Stimulated activated CD4-positive, alpha-beta T cell treated with anti-CD3 and anti-CD28 coated beads, Interleukin-2, amount 100 ng/mL, for 48 hours (primary cell): ENCODE measurements at regions not wholly inside any gene's neighbourhood (a gene's known extent, or its start where the extent isn't known, plus 50 kb on each side); places are given as distances from the start of the nearest gene placed in this dataset.

Source experiments
- DNase-seq, 2 donors: peaks; one replicate each; pipeline ENCODE4 v3.0.0-alpha.2; 2020

GRCh38 chr5:4777435-4777834, 362.7 kb upstream of the ADAMTS16 start:
- DNase-seq = no peak

GRCh38 chr5:4780633-4781032, 359.5 kb upstream of the ADAMTS16 start:
- DNase-seq = no peak

DNA sequence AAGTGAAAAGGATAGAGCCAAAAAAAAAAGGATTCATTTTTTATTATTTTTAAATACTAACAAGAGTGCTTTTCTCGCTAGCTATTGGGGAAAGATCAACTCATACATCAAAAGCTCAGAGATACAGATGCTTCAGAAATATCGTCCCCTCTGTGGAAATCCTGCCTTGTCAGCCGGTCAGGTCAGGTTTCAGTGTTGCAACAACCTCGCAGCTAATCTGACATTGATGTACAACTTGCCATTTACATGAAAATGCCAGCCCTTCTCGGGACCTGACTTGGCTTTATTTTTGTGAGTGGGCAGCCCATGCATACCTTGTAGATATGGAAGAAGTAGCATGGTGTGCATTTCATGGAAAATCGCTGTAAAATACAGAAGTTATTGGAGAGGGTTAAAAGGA, 358.8 kb upstream of the ADAMTS16 start:
- no peak for DNase-seq

- DNase-seq = no peak
Measured at GRCh38 chr5:4785971-4786370, 354.2 kb upstream of the ADAMTS16 start.

- DNase-seq = no peak
Measured at GRCh38 chr5:4797445-4797844, 342.7 kb upstream of the ADAMTS16 start.

DNA sequence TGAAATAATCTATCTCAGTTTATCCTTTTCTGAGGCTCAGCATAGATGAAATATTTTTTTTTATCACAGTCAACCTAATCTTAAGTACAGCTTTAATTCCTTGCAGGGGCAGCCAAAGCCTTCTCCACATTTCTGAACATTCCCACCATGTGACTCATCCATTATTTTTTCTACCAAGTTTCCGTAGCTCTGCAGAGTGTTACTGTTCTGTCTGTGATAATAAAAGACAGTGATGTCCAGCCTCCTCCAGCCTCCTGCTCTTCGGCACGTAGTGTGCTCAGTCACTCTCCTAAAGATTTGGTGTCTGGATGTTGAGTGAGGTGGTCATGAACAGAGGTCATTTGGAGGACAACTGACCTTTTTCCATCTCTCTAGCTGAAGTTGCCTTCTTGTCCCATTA, 338.1 kb upstream of the ADAMTS16 start:
- no peak for DNase-seq

GRCh38 chr5:4804691-4805360, 335.3 kb upstream of the ADAMTS16 start:
- no peak for DNase-seq

DNA sequence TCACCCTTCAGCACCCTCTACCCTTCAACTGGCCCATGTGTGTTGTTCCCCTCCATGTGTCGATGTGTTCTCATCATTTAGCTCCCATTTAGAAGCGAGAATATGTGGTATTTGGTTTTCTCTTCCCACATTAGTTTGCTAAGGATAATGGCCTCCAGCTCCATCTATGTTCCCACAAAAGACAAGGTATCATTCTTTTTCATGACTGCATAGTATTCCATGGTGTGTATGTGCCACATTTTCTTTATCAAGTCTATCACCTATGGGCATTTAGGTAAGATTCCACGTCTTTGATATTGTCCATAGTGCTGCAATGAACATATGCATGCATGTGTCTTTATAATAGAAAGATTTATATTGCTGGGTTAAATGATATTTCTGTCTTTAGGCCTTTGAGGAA, 325.1 kb upstream of the ADAMTS16 start:
- no peak for DNase-seq

GRCh38 chr5:4817767-4818166, 322.4 kb upstream of the ADAMTS16 start:
- no peak for DNase-seq

DNA sequence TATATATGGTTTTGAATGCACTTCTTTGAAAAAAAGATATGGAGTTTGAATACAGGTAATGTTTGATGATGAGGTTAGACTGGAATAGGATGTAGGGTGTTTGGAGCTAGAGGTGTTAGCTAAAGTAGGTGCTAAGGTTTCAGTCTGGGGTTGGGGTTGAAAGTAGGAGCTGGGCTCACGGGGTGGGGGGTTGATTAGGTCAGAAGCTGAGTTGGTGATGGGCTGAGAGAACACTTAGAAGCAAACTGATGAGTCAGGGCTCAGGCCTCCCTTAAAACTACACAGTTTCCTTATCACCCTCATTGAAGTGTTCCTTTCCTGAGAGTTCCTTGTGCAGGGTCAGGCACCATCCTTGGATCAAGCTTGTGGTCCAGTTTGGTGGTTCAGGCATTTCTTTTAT, 308.8 kb upstream of the ADAMTS16 start:
- DNase-seq = no peak

DNA sequence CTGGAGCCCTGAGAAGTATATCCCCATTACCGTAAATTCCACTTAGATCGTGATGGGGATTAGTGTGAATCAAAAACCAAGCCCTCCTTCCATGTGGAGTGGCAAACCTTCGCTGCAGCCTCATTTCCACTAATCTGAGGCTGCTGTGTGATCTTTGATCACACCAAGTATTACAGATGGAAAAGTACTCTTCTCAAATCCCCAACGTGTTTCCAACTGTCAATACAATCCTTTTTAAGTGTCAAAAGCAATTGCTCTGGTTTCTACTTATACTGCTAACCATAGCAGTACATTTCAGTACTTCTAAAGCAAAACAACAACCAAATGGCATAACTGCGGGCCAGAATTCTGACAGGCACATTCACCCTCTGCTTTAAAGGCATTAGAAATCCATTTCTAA, 307.7 kb upstream of the ADAMTS16 start:
- no peak for DNase-seq

- no peak for DNase-seq
Measured at GRCh38 chr5:4833104-4833738, 306.9 kb upstream of the ADAMTS16 start.

DNA sequence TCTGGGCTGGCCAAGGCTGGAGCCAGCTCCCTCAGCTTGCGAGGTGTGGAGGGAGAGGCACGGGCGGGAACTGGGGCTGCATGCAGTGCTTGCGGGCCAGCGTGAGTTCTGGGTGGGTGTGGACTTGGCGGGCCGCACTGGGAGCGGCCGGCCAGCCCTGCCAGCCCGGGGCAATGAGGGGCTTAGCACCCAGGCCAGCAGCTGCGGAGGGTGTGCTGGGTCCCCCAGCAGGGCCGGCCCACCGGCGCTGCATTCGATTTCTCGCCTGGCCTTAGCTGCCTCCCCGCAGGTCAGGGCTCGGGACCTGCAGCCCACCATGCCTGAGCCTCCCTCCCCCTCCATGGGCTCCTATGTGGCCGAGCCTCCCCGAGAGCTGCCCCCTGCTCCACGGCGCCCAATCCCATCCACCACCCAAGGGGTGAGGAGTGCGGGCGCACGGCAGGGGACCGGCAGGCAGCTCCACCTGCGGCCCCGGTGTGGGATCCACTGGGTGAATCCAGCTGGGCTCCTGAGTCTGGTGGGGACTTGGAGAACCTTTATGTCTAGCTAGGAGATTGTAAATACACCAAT, 302.6 kb upstream of the ADAMTS16 start:
- no peak for DNase-seq

GRCh38 chr5:4845221-4845620, 294.9 kb upstream of the ADAMTS16 start:
- DNase-seq = no peak

- DNase-seq = no peak
Measured at GRCh38 chr5:4847766-4848165, 292.4 kb upstream of the ADAMTS16 start.

DNA sequence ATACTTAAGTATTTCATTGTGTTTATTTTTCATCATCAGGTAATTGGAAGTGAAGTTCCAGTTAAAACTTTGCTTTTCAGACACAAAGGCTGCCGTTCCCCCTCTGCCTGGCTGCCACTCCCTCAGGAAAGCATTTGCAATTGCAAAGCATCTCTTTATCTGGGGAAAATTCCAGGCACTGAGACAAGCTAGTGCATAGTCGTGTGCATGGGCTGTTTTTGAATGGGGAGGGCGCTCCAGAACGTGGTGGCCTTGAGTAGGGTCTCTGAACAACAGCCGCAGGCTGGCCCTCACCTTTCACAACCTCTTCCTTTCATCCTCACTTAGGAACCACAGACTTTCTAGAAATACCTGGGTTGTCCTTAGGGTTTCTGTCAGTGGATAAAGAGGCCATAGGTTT, 285.1 kb upstream of the ADAMTS16 start:
- no peak for DNase-seq

GRCh38 chr5:4855880-4856279, 284.2 kb upstream of the ADAMTS16 start:
- no peak for DNase-seq

DNA sequence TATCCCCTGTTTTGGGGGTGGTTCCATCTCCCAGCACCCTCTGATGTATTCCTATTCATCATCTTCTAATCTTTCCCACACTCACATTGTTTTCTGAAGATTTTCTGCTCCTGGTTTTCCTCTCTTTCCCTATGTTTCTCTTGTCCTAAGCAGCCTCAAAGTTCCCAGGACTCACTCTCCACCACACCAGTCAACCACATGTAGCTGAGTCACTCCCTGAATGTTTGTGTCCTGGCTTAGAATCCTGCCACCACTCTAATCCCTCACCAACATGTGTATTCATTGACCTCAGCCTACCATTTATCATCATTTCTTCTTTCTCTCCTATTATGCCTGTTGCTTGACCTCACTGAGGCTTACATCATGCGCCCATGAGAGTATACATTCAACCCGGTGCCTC, 282.4 kb upstream of the ADAMTS16 start:
- no peak for DNase-seq

DNA sequence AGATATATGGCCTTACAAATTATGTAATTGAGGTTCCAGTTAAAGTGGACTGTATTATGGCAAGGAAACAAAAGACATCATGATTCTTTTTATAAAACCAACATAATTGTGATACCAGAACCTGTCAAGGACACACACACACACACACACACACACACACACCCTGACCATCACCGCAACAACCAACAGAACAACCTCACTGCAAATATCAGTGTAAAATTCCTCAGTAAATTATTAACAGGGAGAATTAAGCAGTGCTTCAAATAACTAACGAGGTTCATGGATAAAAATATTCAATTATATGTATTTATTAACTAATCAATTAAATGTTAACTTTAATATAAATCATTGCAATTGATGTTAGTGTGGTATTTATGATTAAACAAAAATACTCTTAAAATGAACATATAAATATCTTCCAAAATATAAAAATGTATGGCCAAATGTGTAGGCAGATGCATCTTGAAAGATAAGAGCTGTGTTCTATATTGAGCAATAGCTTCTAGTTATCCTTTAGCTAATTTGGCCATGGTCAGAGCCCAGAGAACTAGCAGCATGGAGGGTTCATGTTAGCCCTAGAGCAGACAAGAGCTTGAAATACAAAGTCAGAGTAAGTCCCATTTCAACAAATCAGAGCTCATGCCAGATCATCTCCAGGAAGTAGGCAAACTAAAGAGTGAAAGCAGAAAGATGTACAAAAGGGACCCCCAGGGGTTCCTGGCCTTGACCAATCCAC, 280.5 kb upstream of the ADAMTS16 start:
- no peak for DNase-seq

- no peak for DNase-seq
Measured at GRCh38 chr5:4860631-4861030, 279.5 kb upstream of the ADAMTS16 start.

DNA sequence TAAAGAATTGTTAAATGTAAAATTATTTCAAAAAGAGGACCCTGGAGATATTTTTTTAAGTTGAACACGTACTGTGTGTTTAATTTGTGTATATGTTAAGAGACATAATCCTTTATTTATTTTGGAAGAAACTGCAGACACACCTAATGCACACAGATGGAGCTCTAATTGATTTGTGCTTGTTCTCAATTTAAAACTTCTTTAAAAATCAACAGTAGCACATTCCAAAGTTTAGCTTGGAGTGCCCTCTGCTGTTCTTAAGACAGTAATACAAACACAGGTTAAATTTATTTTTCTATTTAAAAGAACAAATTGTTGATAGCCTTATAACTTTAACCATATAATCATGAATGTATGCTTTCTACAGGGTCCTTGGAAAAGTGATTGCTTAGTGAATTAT, 277.6 kb upstream of the ADAMTS16 start:
- DNase-seq = no peak

GRCh38 chr5:4866131-4866659, 273.9 kb upstream of the ADAMTS16 start:
- no peak for DNase-seq

DNA sequence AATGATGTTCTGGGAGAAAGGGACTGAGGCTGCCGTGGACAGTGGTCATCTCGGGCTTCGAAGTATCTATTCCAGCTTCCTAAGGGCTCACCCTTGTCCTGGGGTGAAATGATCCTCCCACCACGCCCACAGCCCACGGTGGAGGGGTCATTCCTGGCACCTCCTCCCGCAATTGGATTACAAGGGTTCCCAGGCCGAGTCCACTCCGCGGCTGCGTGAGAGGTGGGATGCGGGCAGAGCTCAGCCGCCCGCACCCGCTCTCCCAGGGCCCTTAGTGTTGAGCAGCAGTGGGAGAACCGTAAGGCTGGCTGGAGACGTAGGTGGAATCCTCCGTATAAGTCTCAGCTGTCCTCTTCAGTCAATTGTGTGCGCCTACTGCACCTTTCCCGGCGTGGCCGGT, 273.3 kb upstream of the ADAMTS16 start:
- DNase-seq = no peak
